GM12878 (cell line): ENCODE measurements at regions not wholly inside any gene's neighbourhood (a gene's known extent, or its start where the extent isn't known, plus 50 kb on each side); places are given as distances from the start of the nearest gene placed in this dataset.

ENCODE experiments used
- ATAC-seq: fragments of 200-7000 bp; cut with Tn5 transposase; 3 replicates; pipeline ENCODE4 v1.9.1; 2020; ENCODE audit warnings: mild to moderate bottlenecking, moderate library complexity
- BruUV-seq: library from RNA; stranded (reverse); fragments of 400-500 nt; replicated peaks from 2 replicates; lab custom pipeline; 2021; lab: Mats Ljungman, UMichigan
- CTCF ChIA-PET: fragments of 300-600 bp; sonication (Branson Sonifier 250); formaldehyde crosslinking; extraction: SDS; loops from one replicate; lab custom pipeline; 2021; ENCODE audit warnings: inconsistent platforms; lab: Yijun Ruan, JAX
- POLR2A ChIA-PET: fragments of 350-600 bp; formaldehyde crosslinking; extraction: SDS; loops from one replicate; lab custom pipeline; 2021; ENCODE audit warnings: inconsistent platforms; lab: Charles Lee
- RAD21 ChIA-PET: fragments of 300-600 bp; sonication (Branson Sonifier 250); formaldehyde crosslinking; loops from one replicate; lab custom pipeline; 2023; ENCODE audit warnings: antibody characterized with exemption; ENCODE audit not compliant: unreplicated experiment; lab: Charles Lee
- SMC1A ChIA-PET: fragments of 300-600 bp; sonication (Branson Sonifier 250); formaldehyde crosslinking; loops from one replicate; lab custom pipeline; 2023; ENCODE audit not compliant: unreplicated experiment, uncharacterized antibody; lab: Charles Lee
- DNase-seq: peaks from one replicate; pipeline ENCODE4 v3.0.0-alpha.2; 2011; ENCODE audit warnings: low read depth, low spot score
- FAIRE-seq: peaks from 3 replicates; lab custom pipeline; 2011; peaks lifted over from hg19 to GRCh38; lab: Jason Lieb, UNC
- H2AFZ ChIP-seq: 2 replicates; pipeline ENCODE4 v1.6.0; 2011; ENCODE audit warnings: low read depth, low read length, control low read depth; ENCODE audit not compliant: control insufficient read depth
- H3K27ac ChIP-seq: 2 replicates; pipeline ENCODE4 v1.5.1; 2011; ENCODE audit warnings: control low read depth; ENCODE audit not compliant: control insufficient read depth, insufficient read depth
- H3K27me3 ChIP-seq, 2 experiments: replicated peaks in 1 of 2; 2 replicates each; pipeline versions ENCODE4 v1.6.0 to v1.6.1; 2011; ENCODE audit warnings: low read length in 1 of 2; ENCODE audit not compliant: control insufficient read depth in 2 of 2, insufficient read depth in 2 of 2
- H3K36me3 ChIP-seq, 2 experiments: 2 replicates each; pipeline ENCODE4 v1.5.1; 2011; ENCODE audit warnings: low read length in 1 of 2; ENCODE audit not compliant: control insufficient read depth in 2 of 2, insufficient read depth in 2 of 2
- H3K4me1 ChIP-seq: 2 replicates; pipeline ENCODE4 v1.6.1; 2011; ENCODE audit warnings: mild to moderate bottlenecking, low read length, moderate library complexity, mixed read lengths; ENCODE audit not compliant: control insufficient read depth, insufficient read depth
- H3K4me2 ChIP-seq: 2 replicates; pipeline ENCODE4 v1.6.0; 2011; ENCODE audit warnings: control low read depth; ENCODE audit not compliant: control insufficient read depth, insufficient read depth
- H3K4me3 ChIP-seq: fragments of 200-600 bp; sonication (generic); 2 replicates; pipeline ENCODE4 v1.5.1; 2016
- H3K79me2 ChIP-seq: 2 replicates; pipeline ENCODE4 v1.6.0; 2011; ENCODE audit warnings: low read length; ENCODE audit not compliant: control insufficient read depth, insufficient read depth
- H3K9ac ChIP-seq: 2 replicates; pipeline ENCODE4 v1.8.0; 2011; ENCODE audit warnings: low read length, control low read depth, mixed read lengths; ENCODE audit not compliant: control insufficient read depth, insufficient read depth
- H3K9me3 ChIP-seq: replicated peaks from 3 replicates; pipeline ENCODE4 v1.5.1; 2011; ENCODE audit warnings: mild to moderate bottlenecking, low read length; ENCODE audit not compliant: control insufficient read depth, insufficient read depth
- H4K20me1 ChIP-seq: 2 replicates; pipeline ENCODE4 v1.6.0; 2011; ENCODE audit not compliant: control insufficient read depth, insufficient read depth
- CEBPZ ChIP-seq: fragments of 150-350 bp; IDR thresholded peaks from 2 replicates; pipeline ENCODE4 v1.6.1; 2016; ENCODE audit warnings: low read depth, low read length
- HDAC2 ChIP-seq: fragments of 200-600 bp; sonication (generic); IDR thresholded peaks from 2 replicates; pipeline ENCODE4 v1.6.1; 2017
- MXI1 ChIP-seq: fragments of 150-350 bp; IDR thresholded peaks from 2 replicates; pipeline ENCODE4 v1.6.1; 2011; ENCODE audit warnings: low read depth, mild to moderate bottlenecking, inconsistent platforms, low read length, improper control_type of control experiment
- PKNOX1 ChIP-seq: fragments of 450-650 bp; IDR thresholded peaks from 2 replicates; pipeline ENCODE4 v1.6.1; 2016; ENCODE audit warnings: mild to moderate bottlenecking
- TCF12 ChIP-seq: IDR thresholded peaks from 2 replicates; pipeline ENCODE4 v1.6.1; 2011; ENCODE audit warnings: low read depth, mild to moderate bottlenecking, low read length
- WGBS: methylation state at CpG from one replicate; pipeline ENCODE4 v1.1.6; 2016; ENCODE audit warnings: low lambda C conversion rate; ENCODE audit not compliant: insufficient replicate concordance, insufficient coverage; ENCODE audit errors: missing lambda C conversion rate; 5-methylcytosine and 5-hydroxymethylcytosine counted together
- in situ Hi-C: fragments of 300-500 bp; cut with MboI; formaldehyde crosslinking; loops from 9 replicates; pipeline ENCODE4 v1.14.3; 2018; ENCODE audit warnings: mixed read lengths
- intact Hi-C: fragments of 100-400 bp; cut with micrococcal nuclease; formaldehyde crosslinking; loops from one replicate; pipeline ENCODE4 v1.14.2; 2022; ENCODE audit not compliant: unreplicated experiment

GRCh38 chr17:13920413-13920812 lies 148.9 kb upstream of the COX10 start:
- H3K4me2 ChIP-seq: no peak overlapping the region

More at GRCh38 chr17:13920413-13920812, 148.9 kb upstream of the COX10 start:
- Histone ChIP-seq H3K4me3 (no peak overlapping the region), H3K79me2 (no peaks in the 10 kb centered on the region), H2AFZ (no peak overlapping the region), H3K9ac (no peak overlapping the region), H4K20me1 (no peaks in the 10 kb centered on the region), H3K4me1 (no peaks in the 10 kb centered on the region), H3K9me3 (no peaks in the 10 kb centered on the region), H3K27ac (no peak overlapping the region), H3K36me3 (no peaks in the 10 kb centered on the region), H3K27me3 (no peaks in the 10 kb centered on the region)
- no peak for DNase-seq
- no peak for FAIRE-seq
- ChIA-PET CTCF (interaction anchor here (0.7 kb wide), 1 partner anchor 83 kb away, joined by 3 read pairs; no protein-coding TSS in a partner anchor), POLR2A (no interaction called here), RAD21 (no interaction called here), SMC1A (no interaction called here)
- 2% methylated on average over 3 of the region's 3 CpGs for WGBS
- intact Hi-C loops: no loop called here
- no TSS peak for BruUV-seq
- ATAC-seq: no peak
- in situ Hi-C loops: no loop called here
- no peak for TF ChIP-seq MXI1
- no peak for TF ChIP-seq PKNOX1
- no peak for TF ChIP-seq HDAC2
- no peak for TF ChIP-seq TCF12
- TF ChIP-seq CEBPZ: no peak
